GM13977 (cell line): ENCODE measurements at regions not wholly inside any gene's neighbourhood (a gene's known extent, or its start where the extent isn't known, plus 50 kb on each side); places are given as distances from the start of the nearest gene placed in this dataset.
"Not testable (repeated sequence)": the region's sequence is repeated elsewhere in the genome, so short reads cannot be mapped to it uniquely, and the experiment has no call there.

Experiments
- DNase-seq: peaks from one replicate; pipeline ENCODE4 v3.0.0; 2012; ENCODE audit warnings: low spot score
- in situ Hi-C: fragments of 300-500 bp; cut with MboI; formaldehyde crosslinking; loops from one replicate; pipeline ENCODE4 v1.12.0; 2022; ENCODE audit warnings: low sequenced_read_pairs, low pct_unique_long_range_greater_than_20kb, mixed read lengths, inconsistent platforms; ENCODE audit not compliant: unreplicated experiment
- TF ChIP-seq, protein P1 (sequence below): IDR thresholded peaks from 2 replicates; pipeline ENCODE4 v1.5.1; 2012; ENCODE audit warnings: mild to moderate bottlenecking, control low read depth; ENCODE audit not compliant: insufficient read depth; ENCODE audit errors: extremely low read depth, missing control alignments

- DNase-seq, result peak; percentile 41
- in situ Hi-C loops, result no loop called here
- TF ChIP-seq, protein P1, sequence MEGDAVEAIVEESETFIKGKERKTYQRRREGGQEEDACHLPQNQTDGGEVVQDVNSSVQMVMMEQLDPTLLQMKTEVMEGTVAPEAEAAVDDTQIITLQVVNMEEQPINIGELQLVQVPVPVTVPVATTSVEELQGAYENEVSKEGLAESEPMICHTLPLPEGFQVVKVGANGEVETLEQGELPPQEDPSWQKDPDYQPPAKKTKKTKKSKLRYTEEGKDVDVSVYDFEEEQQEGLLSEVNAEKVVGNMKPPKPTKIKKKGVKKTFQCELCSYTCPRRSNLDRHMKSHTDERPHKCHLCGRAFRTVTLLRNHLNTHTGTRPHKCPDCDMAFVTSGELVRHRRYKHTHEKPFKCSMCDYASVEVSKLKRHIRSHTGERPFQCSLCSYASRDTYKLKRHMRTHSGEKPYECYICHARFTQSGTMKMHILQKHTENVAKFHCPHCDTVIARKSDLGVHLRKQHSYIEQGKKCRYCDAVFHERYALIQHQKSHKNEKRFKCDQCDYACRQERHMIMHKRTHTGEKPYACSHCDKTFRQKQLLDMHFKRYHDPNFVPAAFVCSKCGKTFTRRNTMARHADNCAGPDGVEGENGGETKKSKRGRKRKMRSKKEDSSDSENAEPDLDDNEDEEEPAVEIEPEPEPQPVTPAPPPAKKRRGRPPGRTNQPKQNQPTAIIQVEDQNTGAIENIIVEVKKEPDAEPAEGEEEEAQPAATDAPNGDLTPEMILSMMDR, result no peak
These were observed 83.2 kb upstream of the TNRC6B start for GRCh38 chr22:40094485-40094884.

GRCh38 chr22:40099887-40100286 lies 77.8 kb upstream of the TNRC6B start:
- in situ Hi-C loops, DNase-seq: not testable (repeated sequence)

DNA sequence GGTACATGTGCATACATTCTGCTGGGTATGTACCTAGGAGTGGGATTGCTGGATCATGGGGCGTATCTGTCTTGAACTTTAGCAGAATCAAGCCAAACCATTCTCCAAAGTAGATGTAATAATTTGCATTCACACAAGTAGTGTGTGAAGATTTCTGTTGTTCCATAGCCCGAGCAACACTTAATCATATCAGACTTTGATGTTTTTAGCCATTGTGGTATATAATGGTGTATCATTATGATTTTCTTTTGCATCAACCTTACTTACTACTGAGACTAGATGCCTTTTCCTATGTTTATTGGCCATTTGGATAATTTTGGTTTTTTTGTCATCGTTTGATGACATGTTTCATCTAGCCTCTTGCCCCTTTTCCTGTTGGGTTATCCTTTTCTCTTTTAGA lies 72.0 kb upstream of the TNRC6B start:
- TF ChIP-seq, protein P1, result no peak
- DNase-seq, result no peak
- in situ Hi-C loops, result no loop called here

DNA sequence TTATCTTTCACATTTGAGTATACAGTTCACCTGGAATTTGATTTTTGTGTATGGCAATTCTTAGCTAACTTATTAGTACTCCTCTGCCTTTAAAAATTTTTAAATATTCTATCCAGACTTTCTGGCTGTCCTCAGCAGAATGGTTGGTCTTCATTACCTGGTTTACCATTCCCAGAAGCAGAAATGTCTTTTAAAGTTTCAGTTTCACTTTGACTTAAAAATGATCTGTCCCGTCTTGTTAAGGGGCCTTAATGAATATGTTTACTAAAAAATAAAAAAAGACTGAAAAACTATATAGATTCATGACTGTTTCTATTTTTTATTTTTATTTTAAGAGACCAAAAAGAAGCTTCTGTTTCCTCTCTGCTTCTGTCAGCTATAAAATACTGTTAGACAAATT lies 70.5 kb upstream of the TNRC6B start:
- in situ Hi-C loops, result no loop called here
- TF ChIP-seq, protein P1, result no peak
- peak; percentile 38 for DNase-seq

- in situ Hi-C loops, result no loop called here
- TF ChIP-seq, protein P1, result no peak
- DNase-seq, result no peak
These were observed 69.8 kb upstream of the TNRC6B start for GRCh38 chr22:40107851-40108378.

GRCh38 chr22:40108396-40108795 lies 69.3 kb upstream of the TNRC6B start:
- in situ Hi-C loops, result no loop called here
- TF ChIP-seq, protein P1, result no peak
- no peak for DNase-seq

GRCh38 chr22:40108926-40109325 lies 68.8 kb upstream of the TNRC6B start:
- DNase-seq, in situ Hi-C loops: not testable (repeated sequence)

DNA sequence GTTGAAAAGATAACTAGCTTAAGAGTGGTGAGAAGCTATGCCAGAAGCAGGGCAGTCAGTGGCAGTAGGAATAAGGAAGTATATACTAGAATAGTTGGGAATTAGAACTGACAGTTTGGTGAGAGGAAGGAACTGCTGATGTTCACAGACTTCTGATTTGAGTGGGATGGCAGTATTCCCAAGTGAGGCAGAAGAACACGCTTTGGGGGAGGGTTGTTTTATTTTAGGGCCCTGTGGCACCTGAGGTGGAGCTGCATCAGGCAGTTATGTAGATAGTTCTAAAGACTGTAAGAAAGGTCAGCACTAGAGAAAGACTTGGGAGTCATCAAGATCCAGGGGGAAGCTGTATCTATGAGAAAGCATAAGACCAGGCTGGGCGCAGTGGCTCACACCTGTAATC lies 66.3 kb upstream of the TNRC6B start:
- in situ Hi-C loops, result no loop called here
- no peak for DNase-seq
- TF ChIP-seq, protein P1, result no peak
